OCI-LY7 (cell line): ENCODE measurements at regions not wholly inside any gene's neighbourhood (a gene's known extent, or its start where the extent isn't known, plus 50 kb on each side); places are given as distances from the start of the nearest gene placed in this dataset.

Experiments
- BruUV-seq: library from RNA; stranded (reverse); fragments of 400-500 nt; replicated peaks from 2 replicates; lab custom pipeline; 2021; lab: Mats Ljungman, UMichigan
- CTCF ChIA-PET: fragments of 300-600 bp; sonication (Branson Sonifier 250); formaldehyde crosslinking; loops from one replicate; lab custom pipeline; 2022; ENCODE audit warnings: antibody characterized with exemption; ENCODE audit not compliant: unreplicated experiment; lab: Charles Lee
- POLR2A ChIA-PET: fragments of 300-600 bp; sonication (Branson Sonifier 250); formaldehyde crosslinking; loops from one replicate; lab custom pipeline; 2022; ENCODE audit warnings: antibody characterized with exemption; lab: Charles Lee
- DNase-seq: peaks from one replicate; pipeline ENCODE4 v3.0.0-alpha.2; 2015; ENCODE audit warnings: low spot score
- H2AFZ ChIP-seq: fragments of 200-600 bp; sonication (generic), shearing (Covaris generic); 2 replicates; pipeline ENCODE4 v1.6.1; 2014; ENCODE audit warnings: mild to moderate bottlenecking, antibody characterized with exemption, low read length, moderate library complexity
- H3K27ac ChIP-seq: fragments of 200-600 bp; sonication (generic); 2 replicates; pipeline ENCODE4 v1.5.1; 2014; ENCODE audit warnings: mixed run types, low read depth, mild to moderate bottlenecking, moderate library complexity, low read length, inconsistent platforms; ENCODE audit not compliant: poor library complexity, severe bottlenecking
- H3K36me3 ChIP-seq: fragments of 200-600 bp; sonication (generic); 2 replicates; pipeline ENCODE4 v1.6.1; 2014; ENCODE audit warnings: mild to moderate bottlenecking, antibody characterized with exemption, low read length, moderate library complexity, mixed read lengths; ENCODE audit not compliant: insufficient read depth
- H3K4me1 ChIP-seq: fragments of 200-600 bp; sonication (generic); 2 replicates; pipeline ENCODE4 v1.5.1; 2014; ENCODE audit warnings: mild to moderate bottlenecking, low read length; ENCODE audit not compliant: insufficient read depth, poor library complexity, severe bottlenecking
- H3K4me2 ChIP-seq: fragments of 200-600 bp; sonication (generic); 2 replicates; pipeline ENCODE4 v1.6.1; 2014; ENCODE audit warnings: mild to moderate bottlenecking, low read length
- H3K4me3 ChIP-seq: fragments of 200-600 bp; sonication (generic); 2 replicates; pipeline ENCODE4 v1.5.1; 2014; ENCODE audit warnings: mild to moderate bottlenecking, low read depth, low read length; ENCODE audit not compliant: poor library complexity, severe bottlenecking
- H3K79me2 ChIP-seq: fragments of 200-600 bp; sonication (generic); 2 replicates; pipeline ENCODE4 v1.6.1; 2016; ENCODE audit warnings: low read depth, mild to moderate bottlenecking, low read length, moderate library complexity, mixed read lengths; ENCODE audit not compliant: insufficient read depth
- H3K9me2 ChIP-seq: fragments of 200-600 bp; sonication (generic); 2 replicates; pipeline ENCODE4 v1.6.1; 2016; ENCODE audit warnings: mild to moderate bottlenecking, low read length, mixed read lengths; ENCODE audit not compliant: insufficient read depth
- H3K9me3 ChIP-seq: fragments of 200-600 bp; sonication (generic); 2 replicates; pipeline ENCODE4 v1.6.1; 2014; ENCODE audit warnings: mild to moderate bottlenecking, mixed run types, low read length, mixed read lengths
- H4K20me1 ChIP-seq: fragments of 200-600 bp; sonication (generic); 2 replicates; pipeline ENCODE4 v1.6.1; 2014; ENCODE audit warnings: mild to moderate bottlenecking, antibody characterized with exemption, low read length, moderate library complexity, mixed read lengths; ENCODE audit not compliant: insufficient read depth
- CTCF ChIP-seq: fragments of 200-600 bp; sonication (generic); conservative IDR thresholded peaks from 2 replicates; pipeline ENCODE4 v1.5.1; 2014; ENCODE audit warnings: mild to moderate bottlenecking, antibody characterized with exemption, low read length, moderate library complexity, mixed read lengths
- EZH2phosphoT487 ChIP-seq: fragments of 200-600 bp; sonication (generic); IDR thresholded peaks from 2 replicates; pipeline ENCODE4 v1.6.1; 2018; ENCODE audit warnings: low read depth, borderline replicate concordance, mild to moderate bottlenecking, mixed run types, antibody characterized with exemption, low read length, moderate library complexity, mixed read lengths
- intact Hi-C: fragments of 100-400 bp; cut with micrococcal nuclease; formaldehyde crosslinking; loops from one replicate; pipeline ENCODE4 v1.10.0; 2022; ENCODE audit not compliant: unreplicated experiment

- no peak for DNase-seq
- no peaks in the 10 kb centered on the region for H3K36me3 ChIP-seq
- no peaks in the 10 kb centered on the region for H3K9me3 ChIP-seq
- intact Hi-C loops, result no loop called here
- no peaks in the 10 kb centered on the region for H3K9me2 ChIP-seq
- H3K4me1 ChIP-seq, result no peaks in the 10 kb centered on the region
- no TSS peak for BruUV-seq
- no peaks in the 10 kb centered on the region for H3K79me2 ChIP-seq
- H3K27ac ChIP-seq, result no peak overlapping the region
- no peak overlapping the region for H3K4me2 ChIP-seq
- TF ChIP-seq CTCF, result no peak
- TF ChIP-seq EZH2phosphoT487, result no peak
- POLR2A ChIA-PET, result no interaction called here
- H2AFZ ChIP-seq, result no peak overlapping the region
- no peaks in the 10 kb centered on the region for H4K20me1 ChIP-seq
- no peak overlapping the region for H3K4me3 ChIP-seq
- CTCF ChIA-PET, result no interaction called here
Observed at GRCh38 chr10:129020651-129021330, 446.2 kb upstream of the MGMT start.

GRCh38 chr10:129021594-129022304, 445.3 kb upstream of the MGMT start:
- intact Hi-C loops, result no loop called here
- Histone ChIP-seq H2AFZ (no peak overlapping the region), H4K20me1 (no peaks in the 10 kb centered on the region), H3K4me3 (no peak overlapping the region), H3K4me2 (no peak overlapping the region), H3K9me2 (no peaks in the 10 kb centered on the region), H3K27ac (no peak overlapping the region), H3K9me3 (no peaks in the 10 kb centered on the region), H3K4me1 (no peaks in the 10 kb centered on the region), H3K36me3 (no peaks in the 10 kb centered on the region), H3K79me2 (no peaks in the 10 kb centered on the region)
- no peak for DNase-seq
- BruUV-seq, result no TSS peak
- ChIA-PET POLR2A (no interaction called here), CTCF (no interaction called here)
- no peak for TF ChIP-seq CTCF
- no peak for TF ChIP-seq EZH2phosphoT487

GRCh38 chr10:129023082-129023481, 444.0 kb upstream of the MGMT start:
- Histone ChIP-seq H3K4me1 (no peaks in the 10 kb centered on the region), H4K20me1 (no peaks in the 10 kb centered on the region), H3K36me3 (no peaks in the 10 kb centered on the region), H3K9me2 (no peaks in the 10 kb centered on the region), H3K9me3 (no peaks in the 10 kb centered on the region), H3K4me2 (no peak overlapping the region), H3K4me3 (no peak overlapping the region), H2AFZ (no peak overlapping the region), H3K27ac (no peak overlapping the region), H3K79me2 (no peaks in the 10 kb centered on the region)
- TF ChIP-seq EZH2phosphoT487, result no peak
- TF ChIP-seq CTCF, result no peak
- POLR2A ChIA-PET, result interaction anchor here (0.7 kb wide), 2 partner anchors 208 to 276 kb away, joined by 4 to 7 read pairs; no protein-coding TSS in a partner anchor
- no peak for DNase-seq
- no TSS peak for BruUV-seq
- intact Hi-C loops, result no loop called here
- CTCF ChIA-PET, result no interaction called here
